Renal cortical epithelial cell (primary cell): ENCODE measurements at regions not wholly inside any gene's neighbourhood (a gene's known extent, or its start where the extent isn't known, plus 50 kb on each side); places are given as distances from the start of the nearest gene placed in this dataset.
A peak's percentile ranks its signal among the peaks of the same experiment; 100 is the strongest.
"Not testable (repeated sequence)": the region's sequence is repeated elsewhere in the genome, so short reads cannot be mapped to it uniquely, and the experiment has no call there.

Experiments
- DNase-seq: peaks from one replicate; pipeline ENCODE4 v3.0.0-alpha.2; 2011; ENCODE audit warnings: low read depth

- peak; percentile 7 for DNase-seq
Measured at GRCh38 chr14:38716926-38717325, 386.1 kb downstream of the SEC23A start.

- DNase-seq: no peak
Measured at GRCh38 chr14:38710881-38711280, 392.2 kb downstream of the SEC23A start.

GRCh38 chr14:38710196-38710595 lies 392.8 kb downstream of the SEC23A start:
- DNase-seq: no peak

GRCh38 chr14:38705220-38705619 lies 397.8 kb downstream of the SEC23A start:
- DNase-seq: no peak

GRCh38 chr14:38704220-38704619 lies 398.8 kb downstream of the SEC23A start:
- DNase-seq: no peak

GRCh38 chr14:38696925-38697324 lies 406.1 kb downstream of the SEC23A start:
- DNase-seq: no peak

- DNase-seq: no peak
Measured at GRCh38 chr14:38693423-38693822, 409.6 kb downstream of the SEC23A start.

- no peak for DNase-seq
Measured at GRCh38 chr14:38669027-38669426, 413.1 kb upstream of the CLEC14A start.

GRCh38 chr14:38663382-38663781 lies 407.5 kb upstream of the CLEC14A start:
- no peak for DNase-seq

GRCh38 chr14:38662781-38663180 lies 406.9 kb upstream of the CLEC14A start:
- peak; percentile 2 for DNase-seq

GRCh38 chr14:38646391-38646790 lies 390.5 kb upstream of the CLEC14A start:
- DNase-seq: no peak

- not testable (repeated sequence) for DNase-seq
Measured at GRCh38 chr14:38634913-38635312, 379.0 kb upstream of the CLEC14A start.

GRCh38 chr14:38629412-38629811 lies 373.5 kb upstream of the CLEC14A start:
- DNase-seq: no peak

GRCh38 chr14:38627163-38627562 lies 371.3 kb upstream of the CLEC14A start:
- no peak for DNase-seq

GRCh38 chr14:38623661-38624060 lies 367.8 kb upstream of the CLEC14A start:
- no peak for DNase-seq

GRCh38 chr14:38618514-38618913 lies 362.6 kb upstream of the CLEC14A start:
- DNase-seq: no peak

- no peak for DNase-seq
Measured at GRCh38 chr14:38616959-38617358, 361.1 kb upstream of the CLEC14A start.

- no peak for DNase-seq
Measured at GRCh38 chr14:38611928-38612327, 356.0 kb upstream of the CLEC14A start.

GRCh38 chr14:38608244-38608643 lies 352.4 kb upstream of the CLEC14A start:
- no peak for DNase-seq

- DNase-seq: no peak
Measured at GRCh38 chr14:38605193-38606114, 349.6 kb upstream of the CLEC14A start.

GRCh38 chr14:38600572-38600971 lies 344.7 kb upstream of the CLEC14A start:
- DNase-seq: not testable (repeated sequence)

- DNase-seq: no peak
Measured at GRCh38 chr14:38593476-38593875, 337.6 kb upstream of the CLEC14A start.

- DNase-seq: no peak
Measured at GRCh38 chr14:38592764-38593442, 337.0 kb upstream of the CLEC14A start.
